ENCODE measurements at regions not wholly inside any gene's neighbourhood (a gene's known extent, or its start where the extent isn't known, plus 50 kb on each side); places are given as distances from the start of the nearest gene placed in this dataset.

GRCh38 chr9:109716631-109717030, 63.4 kb upstream of the PALM2AKAP2 start:
- WGBS, 5 donors = 77 to 85% (median 84%) methylated on average over 1 of the region's 1 CpG
- Histone ChIP-seq H3K9me3 (peaks cover 0 to 3% (median 0%) of the 10 kb centered on the region in 8 donors), H3K36me3 (no peaks in the 10 kb centered on the region), H3K4me1 (no peaks in the 10 kb centered on the region), H3K4me3 (no peak overlapping the region), H3K27me3 (replicated peaks in 1 of 7) (peaks cover 0 to 12% (median 0%) of the 10 kb centered on the region in 7 donors), H3K27ac (no peak overlapping the region)
- intact Hi-C loops (cut with DNase I; ENCODE audit: low total_unique reads) = no loop called here
- no peak for DNase-seq
- no peak for TF ChIP-seq POLR2A (IDR thresholded peaks at IDR 0.05)
- TF ChIP-seq CTCF (IDR thresholded peaks at IDR 0.05 in 8 of 11, conservative IDR thresholded peaks at IDR 0.05 in 3 of 11) = no peak
- TF ChIP-seq POLR2AphosphoS5 (IDR thresholded peaks at IDR 0.05) = no peak

GRCh38 chr9:109717342-109717741, 62.7 kb upstream of the PALM2AKAP2 start:
- intact Hi-C loops (cut with DNase I; ENCODE audit: low total_unique reads) = no loop called here
- Histone ChIP-seq H3K4me3 (no peak overlapping the region), H3K36me3 (no peaks in the 10 kb centered on the region), H3K27me3 (replicated peaks in 1 of 7) (peaks cover 0 to 15% (median 0%) of the 10 kb centered on the region in 7 donors), H3K4me1 (no peaks in the 10 kb centered on the region), H3K27ac (no peak overlapping the region), H3K9me3 (peaks cover 0 to 10% (median 3%) of the 10 kb centered on the region in 8 donors)
- DNase-seq = no peak
- 56 to 78% (median 75%) methylated on average over 1 to 2 of the region's 2 CpGs for WGBS, 5 donors
- TF ChIP-seq CTCF (IDR thresholded peaks at IDR 0.05 in 8 of 11, conservative IDR thresholded peaks at IDR 0.05 in 3 of 11) (no peak), POLR2AphosphoS5 (IDR thresholded peaks at IDR 0.05) (no peak), POLR2A (IDR thresholded peaks at IDR 0.05) (no peak)

GRCh38 chr9:109718861-109719260, 61.1 kb upstream of the PALM2AKAP2 start:
- H3K4me3 ChIP-seq = no peak overlapping the region
- DNase-seq = no peak
- H3K36me3 ChIP-seq = no peaks in the 10 kb centered on the region
- no peaks in the 10 kb centered on the region for H3K4me1 ChIP-seq
- peaks cover 0 to 21% (median 0%) of the 10 kb centered on the region in 7 donors for H3K27me3 ChIP-seq (replicated peaks in 1 of 7)
- intact Hi-C loops (cut with DNase I; ENCODE audit: low total_unique reads) = no loop called here
- no peak overlapping the region for H3K27ac ChIP-seq
- 68 to 81% (median 76%) methylated on average over 3 of the region's 3 CpGs for WGBS, 5 donors
- H3K9me3 ChIP-seq = peaks cover 0 to 10% (median 4%) of the 10 kb centered on the region in 8 donors
- TF ChIP-seq POLR2A (IDR thresholded peaks at IDR 0.05) (no peak), POLR2AphosphoS5 (IDR thresholded peaks at IDR 0.05) (no peak), CTCF (IDR thresholded peaks at IDR 0.05 in 8 of 11, conservative IDR thresholded peaks at IDR 0.05 in 3 of 11) (no peak)

- no peak for DNase-seq
- Histone ChIP-seq H3K4me3 (no peak overlapping the region), H3K9me3 (peaks cover 0 to 10% (median 4%) of the 10 kb centered on the region in 8 donors), H3K27me3 (replicated peaks in 1 of 7) (peaks cover 0 to 13% (median 0%) of the 10 kb centered on the region in 7 donors), H3K27ac (no peak overlapping the region), H3K36me3 (no peaks in the 10 kb centered on the region), H3K4me1 (no peaks in the 10 kb centered on the region)
- 43 to 66% (median 59%) methylated on average over 2 of the region's 2 CpGs for WGBS, 5 donors
- intact Hi-C loops (cut with DNase I; ENCODE audit: low total_unique reads) = no loop called here
- no peak for TF ChIP-seq POLR2A (IDR thresholded peaks at IDR 0.05)
- TF ChIP-seq POLR2AphosphoS5 (IDR thresholded peaks at IDR 0.05) = no peak
- no peak for TF ChIP-seq CTCF (IDR thresholded peaks at IDR 0.05 in 8 of 11, conservative IDR thresholded peaks at IDR 0.05 in 3 of 11)
Measured at GRCh38 chr9:109721001-109721400, 59.0 kb upstream of the PALM2AKAP2 start.

Data from spleen (tissue), 11 donors.